Ectodermal cell (in vitro differentiated cells): ENCODE measurements at regions not wholly inside any gene's neighbourhood (a gene's known extent, or its start where the extent isn't known, plus 50 kb on each side); places are given as distances from the start of the nearest gene placed in this dataset.

ENCODE experiments used
- H3K27ac ChIP-seq: 2 replicates; pipeline ENCODE4 v1.7.0; 2013; ENCODE audit warnings: mild to moderate bottlenecking, low read depth, low read length; ENCODE audit not compliant: insufficient read depth, poor library complexity, severe bottlenecking
- H3K27me3 ChIP-seq: 2 replicates; pipeline ENCODE4 v1.7.0; 2013; ENCODE audit warnings: mild to moderate bottlenecking, low read length; ENCODE audit not compliant: insufficient read depth, control insufficient read depth, poor library complexity, severe bottlenecking
- H3K36me3 ChIP-seq: one replicate; pipeline ENCODE4 v1.7.0; 2013; ENCODE audit warnings: low read length; ENCODE audit not compliant: control insufficient read depth, insufficient read depth
- H3K4me1 ChIP-seq: one replicate; pipeline ENCODE4 v1.7.0; 2013; ENCODE audit warnings: low read length; ENCODE audit not compliant: control insufficient read depth, insufficient read depth
- H3K4me3 ChIP-seq: 2 replicates; pipeline ENCODE4 v1.7.0; 2013; ENCODE audit warnings: low read depth, low read length, control low read depth; ENCODE audit not compliant: insufficient read depth
- H3K9me3 ChIP-seq: 2 replicates; pipeline ENCODE4 v1.7.0; 2013; ENCODE audit warnings: mild to moderate bottlenecking, low read length, moderate library complexity; ENCODE audit not compliant: control insufficient read depth
- WGBS, 2 experiments: methylation state at CpG; one replicate each; pipeline ENCODE4 v1.1.7; 2013; ENCODE audit warnings: missing lambda C conversion rate in 2 of 2; 5-methylcytosine and 5-hydroxymethylcytosine counted together

DNA sequence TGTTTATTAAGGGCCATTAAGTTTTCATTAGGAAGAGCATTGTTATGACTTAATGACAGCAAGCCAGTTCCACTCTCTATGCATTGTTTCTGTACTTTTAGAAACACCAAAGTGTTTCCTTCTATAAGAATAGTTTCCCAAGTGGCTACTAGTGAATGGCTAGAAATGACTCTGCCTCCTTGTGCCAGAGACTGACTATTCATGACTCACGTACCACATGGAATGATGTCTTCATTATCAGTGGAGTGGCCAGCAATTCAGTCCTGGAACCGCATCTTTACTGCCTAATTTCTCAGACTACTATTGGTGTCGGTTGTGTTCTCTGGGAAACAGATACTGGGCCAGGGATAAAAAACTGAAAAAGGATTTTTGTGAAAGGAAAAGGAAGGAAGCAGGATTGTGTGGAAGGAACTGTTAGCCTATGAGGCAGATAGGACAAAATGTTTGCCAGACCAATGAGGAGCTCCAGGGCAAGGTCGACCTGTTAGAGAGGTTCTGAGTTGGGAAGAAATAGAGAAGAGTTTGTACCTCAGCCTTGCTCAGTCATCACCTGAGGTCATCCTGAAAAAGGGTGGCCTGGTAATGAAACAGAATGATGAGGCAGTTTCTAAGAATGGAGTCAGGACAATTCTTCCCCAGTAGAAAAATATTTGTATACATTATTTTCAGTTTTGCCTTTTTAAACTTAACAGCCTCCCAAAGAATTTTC is 218.6 kb downstream of the SPCS3 start:
- WGBS, 2 experiments: 90 to 91% methylated on average over 4 of the region's 4 CpGs
- no peak overlapping the region for H3K4me3 ChIP-seq
- H3K27ac ChIP-seq: no peak overlapping the region
- H3K27me3 ChIP-seq: no peaks in the 10 kb centered on the region
- no peaks in the 10 kb centered on the region for H3K4me1 ChIP-seq
- H3K36me3 ChIP-seq: no peaks in the 10 kb centered on the region
- H3K9me3 ChIP-seq: no peaks in the 10 kb centered on the region

- Histone ChIP-seq H3K4me3 (no peak overlapping the region), H3K27ac (no peak overlapping the region), H3K4me1 (no peaks in the 10 kb centered on the region), H3K9me3 (no peaks in the 10 kb centered on the region), H3K36me3 (no peaks in the 10 kb centered on the region), H3K27me3 (no peaks in the 10 kb centered on the region)
- 91 to 100% methylated on average over 1 to 2 of the region's 2 CpGs for WGBS, 2 experiments
Observed at GRCh38 chr4:176539091-176539784, 219.5 kb downstream of the SPCS3 start.

DNA sequence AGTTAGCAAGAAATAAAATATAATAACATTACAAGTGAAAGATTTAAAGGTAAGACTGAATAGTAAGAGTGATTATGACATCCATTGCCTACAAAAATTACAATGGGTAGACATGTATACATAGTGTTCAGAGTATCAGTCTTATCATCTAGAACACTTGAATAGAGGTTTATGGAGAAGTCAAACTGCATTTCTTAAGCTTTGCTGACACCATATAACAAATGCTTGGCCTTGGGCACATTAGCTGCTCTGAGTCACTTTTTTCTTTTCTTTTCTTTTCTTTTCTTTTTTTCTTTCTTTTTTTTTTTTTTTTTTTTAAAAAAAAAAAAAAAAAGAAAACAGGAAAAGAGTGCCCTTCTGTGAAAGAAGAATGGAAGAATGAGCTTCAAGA is 220.0 kb downstream of the SPCS3 start:
- no peaks in the 10 kb centered on the region for H3K27me3 ChIP-seq
- H3K36me3 ChIP-seq: no peaks in the 10 kb centered on the region
- H3K4me3 ChIP-seq: no peak overlapping the region
- H3K27ac ChIP-seq: no peak overlapping the region
- no peaks in the 10 kb centered on the region for H3K9me3 ChIP-seq
- no peaks in the 10 kb centered on the region for H3K4me1 ChIP-seq

DNA sequence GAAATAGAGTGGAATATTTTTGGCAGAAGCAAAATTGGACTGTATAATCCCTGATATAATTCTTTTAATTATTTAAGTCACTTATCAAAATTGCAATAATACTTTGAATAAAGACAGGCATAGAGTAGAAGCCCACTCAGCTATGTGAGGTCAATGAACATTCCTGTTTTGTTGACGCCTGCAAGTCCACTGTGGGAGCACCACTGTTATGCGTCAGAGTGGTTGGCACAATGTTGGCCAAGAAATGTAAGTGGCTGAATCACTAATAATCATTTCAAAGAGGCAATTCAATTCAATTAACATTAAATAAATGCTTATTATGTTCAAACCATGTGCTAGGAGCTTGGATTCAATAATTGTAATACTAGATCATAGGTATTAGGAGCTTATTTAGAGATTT is 221.0 kb downstream of the SPCS3 start:
- H3K36me3 ChIP-seq: no peaks in the 10 kb centered on the region
- no peak overlapping the region for H3K4me3 ChIP-seq
- H3K4me1 ChIP-seq: no peaks in the 10 kb centered on the region
- no peak overlapping the region for H3K27ac ChIP-seq
- H3K9me3 ChIP-seq: no peaks in the 10 kb centered on the region
- WGBS, 2 experiments: 94 to 95% methylated on average over 2 of the region's 2 CpGs
- no peaks in the 10 kb centered on the region for H3K27me3 ChIP-seq

DNA sequence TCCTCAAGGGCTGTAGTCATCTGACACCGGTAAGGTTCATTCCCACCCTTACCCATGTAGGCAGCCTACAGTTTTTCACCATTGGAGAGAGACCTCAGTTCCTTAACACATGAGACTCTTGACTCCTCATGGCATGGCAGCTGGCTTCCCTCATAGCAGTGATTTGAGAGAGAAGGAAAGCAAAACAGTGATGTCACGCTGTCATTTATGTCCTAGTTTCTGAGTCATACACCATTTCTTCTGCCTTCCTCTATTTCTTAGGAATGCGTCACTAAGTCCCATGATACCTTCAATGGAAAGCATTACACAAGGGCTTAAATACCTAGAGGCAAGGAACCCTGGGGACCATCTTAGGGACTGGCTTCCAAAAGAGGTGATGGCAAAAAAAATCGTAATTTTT is 226.1 kb downstream of the SPCS3 start:
- Histone ChIP-seq H3K36me3 (no peaks in the 10 kb centered on the region), H3K27me3 (no peaks in the 10 kb centered on the region), H3K9me3 (no peaks in the 10 kb centered on the region), H3K4me1 (no peaks in the 10 kb centered on the region), H3K4me3 (no peak overlapping the region), H3K27ac (no peak overlapping the region)
- 74 to 81% methylated on average over 4 of the region's 4 CpGs for WGBS, 2 experiments

GRCh38 chr4:176546975-176547374 is 227.2 kb downstream of the SPCS3 start:
- no peak overlapping the region for H3K4me3 ChIP-seq
- H3K27ac ChIP-seq: no peak overlapping the region
- no peaks in the 10 kb centered on the region for H3K9me3 ChIP-seq
- WGBS, 2 experiments: 94 to 98% methylated on average over 3 of the region's 3 CpGs
- no peaks in the 10 kb centered on the region for H3K36me3 ChIP-seq
- H3K27me3 ChIP-seq: no peaks in the 10 kb centered on the region
- H3K4me1 ChIP-seq: no peaks in the 10 kb centered on the region

DNA sequence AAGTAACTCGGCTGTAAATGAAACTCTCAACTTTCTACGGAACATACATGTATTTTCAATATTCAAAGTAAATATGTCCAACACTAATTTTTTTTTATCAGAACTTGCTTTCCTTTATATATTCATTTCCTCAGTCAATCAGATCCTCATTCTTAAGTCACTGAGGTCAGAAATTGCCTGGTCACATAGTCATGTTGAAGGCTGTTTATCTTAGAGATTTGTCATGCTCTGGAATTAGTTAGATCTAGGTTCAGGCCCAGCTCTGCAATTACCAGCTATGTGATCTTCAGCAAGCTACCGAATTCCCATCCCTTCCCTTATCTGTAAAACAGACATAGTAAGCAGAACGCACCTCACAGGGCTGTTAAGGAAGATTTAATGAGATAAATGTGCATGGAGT is 228.8 kb downstream of the SPCS3 start:
- Histone ChIP-seq H3K27ac (no peak overlapping the region), H3K4me1 (no peaks in the 10 kb centered on the region), H3K27me3 (no peaks in the 10 kb centered on the region), H3K9me3 (no peaks in the 10 kb centered on the region), H3K36me3 (no peaks in the 10 kb centered on the region), H3K4me3 (no peak overlapping the region)
- WGBS, 2 experiments: 80 to 95% methylated on average over 4 of the region's 4 CpGs

DNA sequence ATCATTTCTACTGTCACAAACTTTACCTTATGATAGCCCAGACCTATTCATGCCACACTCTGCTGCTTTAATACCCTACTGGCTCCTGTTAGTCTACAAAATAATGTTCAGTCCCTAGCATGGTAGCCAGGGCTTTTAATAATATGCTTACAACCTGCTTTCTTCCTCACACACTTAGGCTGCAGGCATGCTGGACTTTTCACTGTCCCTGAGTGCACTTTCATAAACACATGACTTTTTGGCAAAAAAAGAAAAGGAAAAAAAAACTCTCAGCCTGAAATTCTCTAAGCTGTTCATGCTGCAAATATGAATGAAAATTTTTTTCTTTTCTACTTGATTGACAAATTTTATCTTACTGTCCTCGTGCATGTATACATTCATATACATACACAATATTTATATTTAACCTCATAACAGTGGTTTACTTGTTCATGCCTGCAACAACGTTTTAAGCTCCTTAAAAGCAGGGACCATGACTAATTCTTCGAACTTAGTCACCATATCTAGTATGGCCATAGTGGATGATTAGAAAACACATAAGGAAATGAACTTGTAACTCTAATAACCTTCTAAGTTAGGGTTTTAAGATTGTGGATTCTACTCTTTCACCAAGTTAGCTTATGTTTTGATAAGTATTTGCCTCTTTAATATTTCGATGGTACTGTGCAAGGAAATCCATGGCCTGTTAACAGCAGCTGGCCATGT is 229.5 kb downstream of the SPCS3 start:
- Histone ChIP-seq H3K27me3 (no peaks in the 10 kb centered on the region), H3K4me1 (no peaks in the 10 kb centered on the region), H3K36me3 (no peaks in the 10 kb centered on the region), H3K9me3 (no peaks in the 10 kb centered on the region), H3K27ac (no peak overlapping the region), H3K4me3 (no peak overlapping the region)
- WGBS, 2 experiments: 85 to 90% methylated on average over 2 to 4 of the region's 4 CpGs

GRCh38 chr4:176558661-176559060 is 234.1 kb downstream of the VEGFC start:
- Histone ChIP-seq H3K9me3 (no peaks in the 10 kb centered on the region), H3K36me3 (no peaks in the 10 kb centered on the region), H3K27me3 (no peaks in the 10 kb centered on the region), H3K4me1 (no peaks in the 10 kb centered on the region), H3K27ac (no peak overlapping the region), H3K4me3 (no peak overlapping the region)
- 83 to 97% methylated on average over 3 of the region's 5 CpGs for WGBS, 2 experiments

- Histone ChIP-seq H3K4me3 (no peak overlapping the region), H3K36me3 (no peaks in the 10 kb centered on the region), H3K27ac (no peak overlapping the region), H3K27me3 (no peaks in the 10 kb centered on the region), H3K4me1 (no peaks in the 10 kb centered on the region), H3K9me3 (no peaks in the 10 kb centered on the region)
- 95 to 98% methylated on average over 4 of the region's 4 CpGs for WGBS, 2 experiments
Observed at GRCh38 chr4:176561368-176561767, 231.4 kb downstream of the VEGFC start.
